ENCODE measurements at regions not wholly inside any gene's neighbourhood (a gene's known extent, or its start where the extent isn't known, plus 50 kb on each side); places are given as distances from the start of the nearest gene placed in this dataset.

DNA sequence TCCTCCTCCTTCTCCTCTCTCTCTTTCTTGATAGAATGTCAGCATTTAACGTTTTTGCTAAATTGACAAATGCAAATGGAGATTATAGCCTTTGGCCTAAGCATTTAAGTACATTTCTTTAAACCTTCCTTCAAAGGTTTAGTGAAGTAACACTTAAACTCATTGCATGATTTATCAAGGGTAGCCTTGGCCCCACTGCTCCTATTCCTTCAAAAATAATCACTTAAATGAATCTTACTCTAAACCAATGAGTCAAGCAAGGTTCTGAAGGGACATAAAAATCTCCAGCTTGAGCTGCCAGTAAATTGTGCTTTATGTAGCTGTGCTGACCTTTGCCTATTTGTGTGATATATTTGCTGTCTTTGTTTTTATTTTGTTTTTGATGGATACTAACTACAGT is 358.5 kb upstream of the AKR1E2 start:
- DNase-seq (ENCODE audit: extremely low read depth, low read depth): no peak

DNA sequence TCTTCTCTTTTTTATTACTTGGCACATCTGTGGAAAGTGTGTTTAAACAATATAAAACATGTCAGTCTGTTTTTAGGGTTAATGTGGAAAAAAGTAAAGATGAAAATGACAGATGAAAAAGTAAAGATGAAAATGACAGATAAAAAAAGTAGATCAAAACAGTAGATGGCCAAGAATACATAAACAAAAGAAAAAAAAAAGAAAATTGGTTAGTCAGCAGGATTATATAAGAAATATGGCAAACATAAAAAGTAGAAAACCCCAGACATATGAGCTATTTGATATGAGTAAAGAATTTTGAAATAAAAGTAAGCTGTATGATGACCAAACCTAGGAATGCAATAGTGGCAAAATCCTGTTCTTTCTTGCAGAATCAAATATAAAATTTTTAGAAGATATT is 365.7 kb upstream of the AKR1E2 start:
- no peak for DNase-seq (ENCODE audit: extremely low read depth, low read depth)

DNA sequence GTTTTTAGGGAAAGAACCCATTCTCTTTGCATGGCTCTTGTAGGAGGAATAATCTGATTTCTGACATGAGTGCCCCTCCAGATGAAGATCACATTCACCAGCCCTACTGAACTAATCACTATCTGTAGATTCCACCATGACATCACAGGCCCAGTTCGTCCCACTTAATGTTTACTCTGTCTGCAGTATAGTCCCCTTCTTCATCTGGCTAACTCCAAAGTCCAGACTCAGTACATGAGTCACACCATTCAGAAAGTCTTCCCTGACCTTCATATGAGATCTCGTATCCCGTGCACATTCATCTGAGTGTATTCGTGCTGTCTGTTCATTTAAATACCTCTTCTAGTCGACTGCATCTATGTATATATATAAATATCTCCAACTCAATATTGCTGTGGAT is 366.5 kb upstream of the AKR1E2 start:
- no peak for DNase-seq (ENCODE audit: extremely low read depth, low read depth)

DNA sequence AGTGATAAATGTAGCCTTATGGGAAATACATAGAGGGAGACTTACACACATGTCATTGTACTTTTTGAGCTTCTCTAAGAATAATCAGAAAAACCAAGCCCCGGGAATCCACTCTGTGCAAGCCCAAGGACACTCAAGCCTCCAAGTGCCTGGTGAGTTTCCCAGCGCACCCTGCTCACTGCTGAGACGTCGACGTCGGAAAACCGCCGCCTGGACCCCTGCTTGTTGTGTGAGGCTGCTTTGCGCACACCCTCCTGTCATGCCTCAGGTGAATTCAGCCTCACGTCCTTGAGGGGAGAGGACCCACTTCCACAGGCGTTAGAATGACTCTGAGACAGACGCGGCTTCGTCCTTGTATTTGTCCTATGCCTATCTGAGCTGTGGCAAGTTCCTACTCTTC is 368.4 kb upstream of the AKR1E2 start:
- no peak for DNase-seq (ENCODE audit: extremely low read depth, low read depth)

DNA sequence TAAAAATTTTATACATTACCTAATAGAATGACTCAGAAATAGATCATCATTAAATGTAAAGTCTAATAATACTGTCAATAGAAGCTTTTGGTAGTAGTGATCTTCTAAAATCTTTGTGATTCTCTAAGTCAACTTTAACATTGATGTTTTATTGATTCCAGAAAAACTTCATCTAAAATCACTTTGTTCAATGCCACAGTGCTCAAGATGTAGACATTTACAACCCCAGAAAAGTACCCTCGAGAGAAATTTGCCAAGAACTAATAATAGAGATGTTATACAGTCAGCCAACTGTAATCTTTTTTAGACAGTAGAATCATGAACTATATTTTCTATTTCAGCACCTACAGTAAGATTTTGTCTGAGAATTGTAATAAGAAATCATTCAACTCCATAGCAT is 369.2 kb upstream of the AKR1E2 start:
- no peak for DNase-seq (ENCODE audit: extremely low read depth, low read depth)

DNA sequence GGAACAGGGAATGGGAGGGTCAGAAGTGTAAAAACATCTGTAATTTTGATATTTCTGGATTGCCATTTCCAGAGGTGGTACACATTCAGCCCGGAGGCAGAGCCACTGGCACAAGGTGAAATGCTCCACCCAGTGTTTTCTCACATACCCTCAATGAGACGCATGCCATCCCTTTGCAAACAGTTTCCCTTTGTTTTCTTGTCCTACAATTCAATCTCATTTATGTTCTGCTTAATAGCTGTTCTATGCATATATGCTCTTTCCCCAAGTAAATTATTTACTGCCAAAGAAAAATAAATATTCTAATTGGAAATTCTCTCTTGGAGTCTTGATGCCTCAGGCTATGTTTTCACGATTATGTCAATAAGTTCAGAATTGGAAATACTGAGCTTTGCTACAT is 369.7 kb upstream of the AKR1E2 start:
- no peak for DNase-seq (ENCODE audit: extremely low read depth, low read depth)

DNA sequence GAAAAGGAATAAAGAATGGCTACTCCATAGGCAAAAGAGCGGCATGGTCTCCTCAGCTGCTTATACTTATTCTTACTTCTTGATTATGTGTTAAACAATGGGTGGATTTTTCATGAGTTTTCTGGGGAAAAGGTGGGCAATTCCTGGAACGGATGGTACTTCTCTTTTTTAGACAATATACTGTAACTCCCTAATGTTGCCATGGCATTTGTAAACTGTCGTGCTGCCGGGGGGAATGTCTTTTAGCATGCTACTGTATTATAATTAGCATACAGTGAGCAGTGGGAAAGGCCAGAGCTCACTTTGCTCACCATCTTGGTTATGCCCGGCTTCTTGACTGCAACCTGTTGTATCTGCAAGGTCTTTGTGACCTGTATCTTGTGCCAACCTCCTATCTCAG is 372.1 kb upstream of the AKR1E2 start:
- DNase-seq (ENCODE audit: extremely low read depth, low read depth): no peak

DNA sequence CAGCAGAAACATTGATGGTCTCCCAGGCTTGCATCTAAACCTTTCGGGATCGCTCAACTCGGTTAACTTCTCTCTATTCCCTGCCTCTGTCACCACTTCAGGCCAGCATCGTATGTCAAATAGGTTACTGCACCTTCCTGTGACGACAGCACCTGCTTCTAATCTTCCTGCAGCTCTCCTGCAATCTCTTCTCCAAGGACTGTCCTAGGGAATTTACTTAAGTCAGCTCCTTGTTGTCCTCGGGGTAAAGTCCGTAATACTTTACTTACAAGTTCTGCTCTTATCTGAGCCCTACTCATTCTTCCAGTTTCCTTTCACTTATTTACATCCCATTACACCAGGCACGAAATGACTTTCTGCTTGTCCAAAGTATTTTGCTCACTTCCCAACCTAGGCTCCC is 372.7 kb upstream of the AKR1E2 start:
- DNase-seq (ENCODE audit: extremely low read depth, low read depth): no peak

DNA sequence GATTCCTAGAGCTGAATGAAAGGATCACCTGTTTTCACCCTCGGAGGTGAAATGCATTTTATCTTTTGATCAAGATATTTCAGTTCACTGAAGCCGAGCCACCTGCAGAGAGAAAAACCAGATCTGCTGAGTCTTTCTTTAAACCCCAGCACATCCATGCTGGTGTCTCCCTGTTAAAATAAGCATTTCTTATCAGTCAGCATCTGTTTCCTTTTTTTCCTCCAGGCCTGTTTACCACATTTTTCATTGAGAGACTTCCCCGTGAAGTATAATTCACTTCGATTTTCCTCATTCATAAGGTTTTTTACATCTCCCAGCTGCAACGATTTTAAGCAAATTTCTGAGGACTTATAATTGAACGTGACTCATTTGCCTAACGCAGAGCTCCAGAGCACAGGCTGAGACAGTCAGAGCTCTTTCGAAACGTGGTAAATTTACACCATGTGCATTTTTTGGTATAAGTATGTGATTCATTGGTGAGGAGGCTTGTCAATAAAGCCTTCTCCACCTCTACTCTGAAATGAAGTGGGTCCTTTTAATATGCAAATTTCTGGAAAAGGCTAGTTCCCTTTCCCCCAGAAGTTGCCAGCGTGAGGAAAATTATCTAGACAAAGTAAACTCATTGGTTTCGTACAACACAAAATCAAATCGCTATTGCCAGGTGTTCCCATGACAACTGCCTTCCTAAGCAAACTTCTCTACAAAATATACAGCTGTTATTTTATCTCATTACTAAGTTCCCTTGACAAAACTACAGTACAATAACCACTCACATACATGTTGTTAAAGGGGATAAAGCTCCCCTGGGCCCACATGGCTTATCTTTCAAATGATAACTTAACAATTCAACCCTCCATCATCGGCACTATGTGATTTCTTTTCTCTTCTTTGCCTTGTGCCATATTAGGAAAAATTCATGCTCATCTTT is 374.8 kb upstream of the AKR1E2 start:
- no peak for DNase-seq (ENCODE audit: extremely low read depth, low read depth)

DNA sequence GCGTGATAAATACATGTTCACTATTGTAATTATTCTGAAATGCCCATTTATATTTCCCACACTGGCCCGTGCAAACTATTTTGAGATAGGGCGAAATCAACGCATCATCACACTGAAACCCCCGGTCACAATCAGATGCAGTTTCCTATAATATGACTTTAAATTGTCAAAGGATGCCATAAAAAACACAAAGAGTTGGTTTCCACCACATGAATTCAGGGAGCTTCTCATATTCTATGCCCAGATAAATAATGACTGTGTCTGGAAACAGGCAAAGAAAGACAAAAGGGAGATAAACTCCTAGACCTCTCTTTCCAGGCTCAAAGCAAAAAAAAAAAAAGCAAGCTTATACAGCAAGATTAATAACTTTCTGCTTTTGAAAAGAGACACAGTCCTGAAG is 375.8 kb upstream of the AKR1E2 start:
- DNase-seq (ENCODE audit: extremely low read depth, low read depth): no peak

DNA sequence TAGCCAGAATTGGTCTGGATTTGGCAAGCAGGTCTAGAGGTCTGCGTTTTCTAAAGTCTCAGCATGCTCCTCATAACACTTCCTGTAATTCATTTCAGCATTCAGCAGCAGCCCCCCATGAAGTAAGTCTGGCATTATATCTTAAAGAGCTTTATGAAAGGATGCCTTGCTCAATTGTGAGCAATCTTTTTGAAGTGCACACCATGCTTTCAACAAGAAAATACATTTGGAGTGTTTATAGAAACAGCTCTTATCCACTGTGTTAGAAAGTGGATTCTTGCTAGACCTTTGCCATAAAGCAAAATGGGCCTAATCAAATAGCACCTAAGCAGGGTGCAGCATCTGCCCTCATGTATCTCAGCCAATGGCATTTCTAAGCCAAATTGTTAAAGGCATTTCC is 378.0 kb upstream of the AKR1E2 start:
- DNase-seq (ENCODE audit: extremely low read depth, low read depth): no peak

DNA sequence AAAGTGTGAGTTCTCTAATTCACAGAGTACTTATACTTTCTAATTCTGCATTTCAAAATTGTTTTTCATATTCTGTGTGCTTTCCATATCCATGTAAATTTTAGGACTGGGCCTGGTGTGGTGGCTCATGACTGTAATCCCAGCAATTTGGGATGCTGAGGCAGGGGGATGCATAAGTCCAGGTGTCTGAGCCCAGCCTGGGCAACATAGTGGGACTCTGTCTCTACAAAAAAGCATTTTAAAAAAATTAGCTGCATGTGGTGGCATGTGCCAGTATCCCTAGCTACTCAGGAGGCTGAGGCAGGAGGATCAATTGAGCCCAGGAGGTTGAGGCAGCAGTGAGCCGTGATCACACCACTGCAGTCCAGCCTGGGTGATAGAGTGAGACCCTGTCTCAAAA is 382.6 kb upstream of the AKR1E2 start:
- DNase-seq (ENCODE audit: extremely low read depth, low read depth): no peak

DNA sequence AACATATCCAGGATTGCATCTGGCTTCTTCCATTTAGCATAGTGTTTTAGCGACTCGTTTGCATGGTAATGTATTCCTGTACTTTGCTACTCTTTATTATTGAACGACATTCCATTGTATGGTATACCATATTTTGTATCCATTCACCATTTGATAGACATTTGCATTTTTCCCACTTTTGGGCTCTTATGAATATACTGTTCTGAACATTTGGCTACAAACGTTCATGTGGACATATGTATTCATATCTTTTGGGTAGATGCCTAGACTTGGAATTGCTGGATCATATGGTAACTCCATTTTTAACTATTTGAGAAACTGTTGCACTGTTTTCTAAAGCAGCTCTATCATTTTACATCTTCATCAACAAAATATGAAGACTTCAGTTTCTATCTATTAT is 383.7 kb upstream of the AKR1E2 start:
- no peak for DNase-seq (ENCODE audit: extremely low read depth, low read depth)

DNA sequence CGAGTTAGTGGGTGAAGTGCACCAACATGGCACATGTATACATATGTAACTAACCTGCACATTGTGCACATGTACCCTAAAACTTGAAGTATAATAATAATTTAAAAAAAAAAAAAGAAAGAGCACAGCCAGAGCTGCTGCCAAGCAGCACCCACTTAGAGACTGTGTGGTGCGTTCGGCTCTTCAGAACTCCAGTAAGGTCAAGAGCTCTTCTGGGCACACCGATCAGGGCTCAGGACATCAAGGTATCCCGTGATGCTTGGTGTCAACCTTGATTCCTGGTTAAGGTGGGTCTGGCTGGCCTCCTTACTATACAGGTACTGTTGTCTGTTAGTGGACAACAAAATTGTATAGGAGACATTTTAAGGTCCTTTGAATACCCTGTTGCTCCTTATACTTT is 385.7 kb upstream of the AKR1E2 start:
- DNase-seq (ENCODE audit: extremely low read depth, low read depth): no peak

DNA sequence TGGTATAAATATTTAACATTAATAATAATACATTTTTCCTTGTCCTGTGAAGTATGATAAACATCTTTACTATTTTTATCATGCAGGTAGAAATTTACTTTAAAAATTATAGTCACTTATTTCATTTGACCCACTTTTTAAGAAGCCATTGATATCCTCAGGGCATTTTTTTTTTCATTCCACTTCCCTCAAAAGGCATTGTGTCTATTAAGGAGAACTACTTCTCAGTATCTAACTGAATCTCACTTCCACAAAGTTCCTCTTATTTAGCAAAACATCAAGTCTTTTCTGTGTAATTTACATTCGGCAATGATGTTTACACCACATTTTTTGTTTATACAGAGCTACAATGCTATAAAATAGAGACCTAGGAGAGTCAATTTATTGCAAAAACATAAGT is 388.2 kb upstream of the AKR1E2 start:
- no peak for DNase-seq (ENCODE audit: extremely low read depth, low read depth)

DNA sequence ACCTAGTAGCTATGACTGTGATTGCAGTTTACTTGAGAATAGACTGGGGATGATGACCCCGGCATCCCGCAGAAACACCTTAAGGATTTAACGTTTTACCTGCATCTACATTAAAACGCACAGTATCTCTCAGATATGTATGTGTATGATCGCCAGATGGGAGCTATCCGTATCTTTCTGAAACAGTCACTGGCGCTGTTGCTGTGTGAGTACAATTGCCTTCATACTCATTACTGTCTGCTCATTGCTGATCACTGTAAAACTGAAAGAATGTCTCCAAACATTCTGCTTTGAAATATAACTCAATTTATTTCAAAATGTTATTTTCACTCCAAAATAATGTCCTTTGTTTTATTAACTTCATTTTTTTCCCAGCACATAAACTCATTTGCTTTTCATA is 388.9 kb upstream of the AKR1E2 start:
- DNase-seq (ENCODE audit: extremely low read depth, low read depth): no peak

DNA sequence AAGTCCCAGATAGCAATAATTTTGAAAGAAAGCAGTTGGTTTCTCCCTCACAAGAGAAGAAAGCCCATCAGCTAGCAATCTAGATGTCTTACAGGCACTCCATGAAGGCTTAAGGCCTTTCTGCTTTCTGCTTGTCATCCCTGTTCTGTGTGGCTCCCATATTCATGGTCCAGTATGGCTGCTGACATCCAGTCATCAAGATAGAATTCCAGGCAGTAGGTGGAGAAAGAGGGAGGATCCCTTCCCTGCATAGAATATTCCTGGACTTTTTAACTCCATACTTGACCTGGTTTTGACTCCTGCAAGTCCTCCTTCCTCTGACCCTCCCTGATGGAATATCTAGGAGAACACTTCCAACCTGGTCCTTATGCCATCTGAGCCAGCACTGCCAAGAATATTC is 389.9 kb upstream of the AKR1E2 start:
- no peak for DNase-seq (ENCODE audit: extremely low read depth, low read depth)

DNA sequence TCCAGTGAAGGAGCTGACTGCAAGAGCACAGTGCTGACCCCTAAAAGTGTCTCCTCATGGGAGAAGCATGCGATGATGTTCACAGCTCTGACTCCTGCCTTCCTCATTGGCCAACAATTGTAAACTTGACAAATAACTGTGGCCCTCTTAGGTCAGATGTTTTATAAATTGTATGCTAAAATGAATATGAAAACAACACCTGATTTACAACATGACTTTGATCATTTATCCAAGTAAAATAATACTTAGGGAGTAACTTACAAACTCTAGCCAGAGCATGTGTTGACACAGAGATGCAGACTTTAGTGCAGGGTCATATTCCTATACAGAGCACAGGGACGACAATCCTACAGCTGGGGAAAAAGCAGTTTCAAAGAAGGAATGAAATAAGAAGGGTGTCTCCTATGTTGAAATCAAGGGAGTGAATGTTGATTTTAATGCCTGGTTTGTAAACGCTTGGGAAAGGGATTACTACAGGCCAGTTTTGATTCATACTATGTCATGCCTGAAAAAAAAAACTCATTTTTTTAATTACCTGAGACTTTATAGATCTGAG is 391.4 kb upstream of the AKR1E2 start:
- no peak for DNase-seq (ENCODE audit: extremely low read depth, low read depth)

DNA sequence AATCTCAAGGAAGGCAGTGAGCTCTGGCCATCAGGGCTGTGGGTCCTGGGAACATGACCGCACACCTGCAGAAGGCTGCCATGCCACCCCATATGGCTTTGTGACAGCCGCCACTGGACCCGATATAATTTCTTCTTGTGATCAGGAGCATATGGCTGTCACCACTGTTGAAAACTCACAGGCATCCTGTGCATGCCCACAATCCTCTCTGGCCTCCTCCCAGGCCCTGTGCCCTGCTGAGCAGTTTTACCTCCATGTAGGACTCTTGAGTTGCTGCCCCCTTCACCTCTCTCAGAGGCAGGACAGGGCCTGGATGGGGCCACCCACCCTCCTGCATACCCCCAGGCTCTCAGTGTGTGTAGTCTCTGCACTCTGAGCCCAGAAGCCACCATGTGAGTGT is 391.9 kb upstream of the AKR1E2 start:
- DNase-seq (ENCODE audit: extremely low read depth, low read depth): no peak

DNA sequence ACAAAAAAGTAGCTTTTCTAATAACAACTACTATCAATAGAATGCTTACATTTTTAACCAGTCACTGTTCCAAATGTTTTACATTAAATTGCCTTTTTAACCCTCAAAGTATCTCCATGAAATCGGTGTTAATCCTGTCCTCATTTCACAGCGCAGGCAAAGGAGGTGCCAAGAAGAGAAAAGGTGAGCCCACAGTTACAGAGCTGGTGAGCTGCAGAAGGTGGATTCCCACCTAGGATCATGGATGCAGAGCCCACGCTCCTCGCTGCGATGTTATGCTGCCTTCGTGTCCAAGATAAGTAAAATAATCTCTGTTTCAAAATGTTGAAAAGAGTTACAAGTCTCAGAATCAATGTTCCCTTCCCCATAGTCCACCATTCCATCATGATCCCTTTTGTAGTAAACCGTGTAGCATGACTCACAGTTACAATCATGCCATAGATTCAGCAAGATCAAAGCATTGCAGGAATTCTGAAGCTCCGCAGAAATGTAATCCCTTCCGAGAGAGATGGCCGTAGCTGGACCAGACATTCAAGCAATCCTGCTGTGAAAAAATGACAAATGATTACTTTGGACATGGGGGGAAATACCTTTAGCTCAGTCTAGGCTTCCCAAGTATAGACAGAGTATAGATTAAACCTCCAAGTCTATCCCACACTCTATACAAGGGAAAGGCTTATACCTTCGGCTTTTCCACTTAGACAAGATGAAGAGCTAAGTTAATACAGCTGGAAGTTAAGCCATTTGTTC is 394.7 kb upstream of the AKR1E2 start:
- no peak for DNase-seq (ENCODE audit: extremely low read depth, low read depth)

DNA sequence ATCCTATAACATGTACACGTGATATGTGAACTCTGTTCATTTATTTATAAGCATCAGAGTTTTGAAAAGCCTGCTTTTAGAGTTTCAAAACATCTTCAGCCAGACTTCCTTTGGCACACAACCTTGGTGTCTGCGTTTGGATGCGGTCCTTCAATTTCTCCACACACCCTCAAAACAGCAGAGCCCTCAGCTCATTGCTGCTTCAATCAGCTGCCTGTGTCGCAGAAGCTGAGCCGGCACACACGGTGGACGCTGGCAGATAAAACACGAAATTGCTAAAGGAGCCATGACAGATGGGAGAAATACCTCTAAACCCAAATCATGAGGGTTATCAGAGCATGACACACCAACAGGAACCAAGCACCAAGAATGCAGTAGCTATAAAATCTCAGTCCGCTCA is 396.4 kb upstream of the AKR1E2 start:
- no peak for DNase-seq (ENCODE audit: extremely low read depth, low read depth)

DNA sequence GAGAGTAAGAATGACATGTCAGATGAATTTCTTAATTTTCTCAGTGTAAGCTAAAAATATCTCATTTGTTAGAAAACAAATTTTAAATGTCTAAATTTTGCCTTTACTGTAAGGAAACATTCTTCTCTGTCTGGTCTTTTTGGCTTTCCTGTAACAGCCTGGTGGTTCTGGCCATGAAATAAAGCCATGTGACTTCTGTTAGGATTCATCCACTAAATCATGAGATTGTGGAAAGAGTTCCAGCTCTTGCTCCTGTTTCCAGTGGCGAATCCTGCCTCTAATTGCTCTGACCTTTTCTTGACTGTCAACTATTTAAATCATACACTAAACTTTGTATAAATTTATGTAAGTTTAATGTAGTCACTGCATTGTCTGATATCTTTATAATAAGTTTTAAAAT is 398.5 kb upstream of the AKR1E2 start:
- DNase-seq (ENCODE audit: extremely low read depth, low read depth): no peak

Data from NCI-H460 (cell line).